ENCODE measurements at regions not wholly inside any gene's neighbourhood (a gene's known extent, or its start where the extent isn't known, plus 50 kb on each side); places are given as distances from the start of the nearest gene placed in this dataset.

DNA sequence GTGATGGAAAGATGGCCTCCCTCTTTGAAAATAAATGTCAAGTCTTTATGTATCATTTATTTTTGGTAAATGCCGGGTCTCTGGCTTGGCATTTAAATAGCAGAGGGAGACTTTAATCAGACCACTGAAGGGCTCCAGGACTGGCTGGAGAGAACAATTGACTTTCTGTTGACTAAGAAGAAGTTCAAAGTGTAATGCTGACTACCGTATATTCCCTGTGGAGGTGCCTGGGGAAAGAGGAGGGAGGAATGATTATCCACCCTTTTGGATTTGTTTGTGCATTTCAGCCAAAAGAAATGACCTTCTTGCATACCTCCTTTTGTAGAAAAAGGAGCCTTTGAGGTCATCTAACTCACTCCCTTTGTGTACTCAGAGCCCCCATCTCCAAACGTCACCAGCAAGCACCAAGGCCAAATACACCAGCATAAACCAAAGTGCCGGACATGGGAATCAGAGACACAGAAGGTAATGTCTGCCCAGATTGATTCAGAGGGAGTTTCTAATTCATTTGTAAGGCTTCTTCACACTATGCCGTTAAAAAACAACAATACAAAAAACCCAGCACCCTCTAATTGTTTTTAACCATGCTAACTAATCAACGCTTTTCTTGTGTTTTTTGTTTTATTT lies 75.2 kb downstream of the PRLHR start:
- ChIA-PET CTCF (ENCODE audit: low intra/inter-chr PET ratio, low total read pairs) (no interaction called here), POLR2A (no interaction called here)
- FAIRE-seq (peak; percentile 68), DNase-seq (ENCODE audit: low spot score) (peak; percentile 57), ATAC-seq (peak; percentile 99)
- in situ Hi-C loops (cut with HindIII; ENCODE audit: extremely low pct_ligation_motif_present, low pct_unique_long_range_greater_than_20kb) = no loop called here
- H3K4me3 ChIP-seq (replicated peaks in 1 of 3; ENCODE audit: insufficient read depth in 1 of 3, low read depth in 2 of 3, low read length in 3 of 3) = no peak overlapping the region
- H3K4me2 ChIP-seq (ENCODE audit: low read depth, low read length) = peak overlapping the region; percentile 42
- no peaks in the 10 kb centered on the region for H3K36me3 ChIP-seq (replicated peaks in 1 of 2; ENCODE audit: control insufficient read depth in 1 of 2, insufficient read depth in 2 of 2, low read length in 2 of 2)
- peak; percentile 71 for TF ChIP-seq SOX5 (CRISPR knock-in tag; IDR thresholded peaks at IDR 0.05; ENCODE audit: borderline replicate concordance)
- TF ChIP-seq ZNF3 (CRISPR knock-in tag; IDR thresholded peaks at IDR 0.05) = no peak
- peak; percentile 67 for TF ChIP-seq HNF4A (CRISPR knock-in tag; IDR thresholded peaks at IDR 0.05)
- TF ChIP-seq HNF4G (IDR thresholded peaks at IDR 0.05; ENCODE audit: borderline replicate concordance, low read depth, low read length) = peak; percentile 55; the same call in 1 of the 2 replicates
- no peak for TF ChIP-seq HNF4G (CRISPR knock-in tag; IDR thresholded peaks at IDR 0.05; ENCODE audit: borderline replicate concordance, low read depth)
- peak; percentile 73 for TF ChIP-seq MAFF (IDR thresholded peaks at IDR 0.05; ENCODE audit: low read depth, low read length)
- peak; percentile 62 to 69 for TF ChIP-seq MAFK (conservative IDR thresholded peaks at IDR 0.05 in 1 of 2, IDR thresholded peaks at IDR 0.05 in 1 of 2; ENCODE audit: low read length in 2 of 2)
- no peak for TF ChIP-seq ZNF605 (CRISPR knock-in tag; IDR thresholded peaks at IDR 0.05)
- TF ChIP-seq ZKSCAN5 (CRISPR knock-in tag; IDR thresholded peaks at IDR 0.05) = no peak
- TF ChIP-seq, protein P1, sequence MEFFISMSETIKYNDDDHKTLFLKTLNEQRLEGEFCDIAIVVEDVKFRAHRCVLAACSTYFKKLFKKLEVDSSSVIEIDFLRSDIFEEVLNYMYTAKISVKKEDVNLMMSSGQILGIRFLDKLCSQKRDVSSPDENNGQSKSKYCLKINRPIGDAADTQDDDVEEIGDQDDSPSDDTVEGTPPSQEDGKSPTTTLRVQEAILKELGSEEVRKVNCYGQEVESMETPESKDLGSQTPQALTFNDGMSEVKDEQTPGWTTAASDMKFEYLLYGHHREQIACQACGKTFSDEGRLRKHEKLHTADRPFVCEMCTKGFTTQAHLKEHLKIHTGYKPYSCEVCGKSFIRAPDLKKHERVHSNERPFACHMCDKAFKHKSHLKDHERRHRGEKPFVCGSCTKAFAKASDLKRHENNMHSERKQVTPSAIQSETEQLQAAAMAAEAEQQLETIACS (CRISPR knock-in tag; IDR thresholded peaks at IDR 0.05) = no peak
- TF ChIP-seq, protein P2, sequence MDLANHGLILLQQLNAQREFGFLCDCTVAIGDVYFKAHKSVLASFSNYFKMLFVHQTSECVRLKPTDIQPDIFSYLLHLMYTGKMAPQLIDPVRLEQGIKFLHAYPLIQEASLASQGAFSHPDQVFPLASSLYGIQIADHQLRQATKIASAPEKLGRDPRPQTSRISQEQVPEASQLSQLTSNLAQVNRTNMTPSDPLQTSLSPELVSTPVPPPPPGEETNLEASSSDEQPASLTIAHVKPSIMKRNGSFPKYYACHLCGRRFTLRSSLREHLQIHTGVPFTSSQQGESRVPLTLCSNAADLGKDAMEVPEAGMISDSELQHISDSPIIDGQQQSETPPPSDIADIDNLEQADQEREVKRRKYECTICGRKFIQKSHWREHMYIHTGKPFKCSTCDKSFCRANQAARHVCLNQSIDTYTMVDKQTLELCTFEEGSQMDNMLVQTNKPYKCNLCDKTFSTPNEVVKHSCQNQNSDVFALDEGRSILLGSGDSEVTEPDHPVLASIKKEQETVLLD (CRISPR knock-in tag; IDR thresholded peaks at IDR 0.05; ENCODE audit: low read depth) = no peak
- no peak for TF ChIP-seq DRAP1 (CRISPR knock-in tag; IDR thresholded peaks at IDR 0.05)
- TF ChIP-seq ZNF20 (CRISPR knock-in tag; IDR thresholded peaks at IDR 0.05) = no peak
- TF ChIP-seq NR2F6 (IDR thresholded peaks at IDR 0.05) = 0 out of 2 replicates have a peak, but pooled peaks have one; percentile 11
- no peak for TF ChIP-seq NR2F6 (CRISPR knock-in tag; IDR thresholded peaks at IDR 0.05)
- TF ChIP-seq ZNF543 (CRISPR knock-in tag; IDR thresholded peaks at IDR 0.05) = no peak
- no peak for TF ChIP-seq SIX4 (CRISPR knock-in tag; IDR thresholded peaks at IDR 0.05)
- TF ChIP-seq FOXA1 (IDR thresholded peaks at IDR 0.05) = no peak
- no peak for TF ChIP-seq FOXA1 (CRISPR knock-in tag; IDR thresholded peaks at IDR 0.05)
- TF ChIP-seq GZF1 (CRISPR knock-in tag; IDR thresholded peaks at IDR 0.05) = peak; percentile 99
- TF ChIP-seq SOX13 (IDR thresholded peaks at IDR 0.05) = no peak
- peak in 1 of 2 experiments; percentile 79; a peak in 2 of 4 replicates for TF ChIP-seq SOX13 (CRISPR knock-in tag; conservative IDR thresholded peaks at IDR 0.05 in 1 of 2, IDR thresholded peaks at IDR 0.05 in 1 of 2)
- no peak for TF ChIP-seq SOX6 (IDR thresholded peaks at IDR 0.05)
- 0 out of 2 replicates have a peak, but pooled peaks have one; percentile 52 for TF ChIP-seq SOX6 (CRISPR knock-in tag; IDR thresholded peaks at IDR 0.05)
- 0 out of 4 replicates have a peak, but pooled peaks of 1 of the 2 experiments have one; percentile 7 for TF ChIP-seq EP300 (IDR thresholded peaks at IDR 0.05; ENCODE audit: low read depth in 2 of 2, low read length in 2 of 2)
- TF ChIP-seq EP300 (CRISPR knock-in tag; IDR thresholded peaks at IDR 0.05; ENCODE audit: borderline replicate concordance) = no peak
- 11% methylated on average over 6 of the region's 6 CpGs for WGBS (ENCODE audit: low lambda C conversion rate)
- H3K27me3 ChIP-seq (ENCODE audit: control insufficient read depth in 1 of 2, insufficient read depth in 2 of 2, low read length in 2 of 2) = peaks cover 1 to 12% of the 10 kb centered on the region in 2 experiments; a peak in 2 of 5 replicates
- no TSS peak for BruUV-seq (replicated peaks)
- no peak overlapping the region for H3K27ac ChIP-seq (ENCODE audit: extremely low read length, insufficient read depth, low read length)
- no peaks in the 10 kb centered on the region for H4K20me1 ChIP-seq (ENCODE audit: insufficient read depth, low read length)
- peaks cover 24% of the 10 kb centered on the region for H3K4me1 ChIP-seq (ENCODE audit: insufficient read depth, low read length)
- H3K9ac ChIP-seq (ENCODE audit: insufficient read depth, low read depth, low read length) = no peak overlapping the region
- no peaks in the 10 kb centered on the region for H3K79me2 ChIP-seq (ENCODE audit: insufficient read depth, low read length)
- H3K9me3 ChIP-seq (ENCODE audit: low read length) = no peaks in the 10 kb centered on the region
- intact Hi-C loops (cut with micrococcal nuclease; ENCODE audit: unreplicated experiment) = no loop called here
- no peak overlapping the region for H2AFZ ChIP-seq (ENCODE audit: low read length)
